Transverse colon (tissue), 4 donors: ENCODE measurements at regions not wholly inside any gene's neighbourhood (a gene's known extent, or its start where the extent isn't known, plus 50 kb on each side); places are given as distances from the start of the nearest gene placed in this dataset.
"Not testable (repeated sequence)": the region's sequence is repeated elsewhere in the genome, so short reads cannot be mapped to it uniquely, and the experiment has no call there.

ENCODE experiments used
- DNase-seq: peaks from one replicate; pipeline ENCODE4 v3.0.0-alpha.2; 2019
- H3K27ac ChIP-seq, 4 donors: fragments of 200-600 bp; sonication (generic); 2 replicates each; pipeline ENCODE4 v1.5.1; 2016 to 2018; ENCODE audit warnings: inconsistent platforms in 4 of 4
- H3K27me3 ChIP-seq: fragments of 200-600 bp; sonication (generic); 2 replicates; pipeline ENCODE4 v1.5.1; 2017; ENCODE audit warnings: inconsistent platforms
- H3K36me3 ChIP-seq, 4 donors: fragments of 200-600 bp; sonication (generic); 2 replicates each; pipeline ENCODE4 v1.5.1; 2017 to 2019; ENCODE audit warnings: inconsistent platforms in 4 of 4
- H3K4me1 ChIP-seq, 4 donors: fragments of 200-600 bp; sonication (generic); 2 replicates each; pipeline ENCODE4 v1.5.1; 2017 to 2020; ENCODE audit warnings: inconsistent platforms in 4 of 4
- H3K4me3 ChIP-seq, 4 donors: fragments of 200-600 bp; sonication (generic); 1 replicate in 1 of 4; 2 replicates in 3 of 4; pipeline versions ENCODE4 v1.5.1 to v1.6.1; 2017 to 2019; ENCODE audit warnings: inconsistent platforms in 4 of 4
- H3K9me3 ChIP-seq, 2 donors: fragments of 200-600 bp; sonication (generic); 2 replicates each; pipeline ENCODE4 v1.5.1; 2017 to 2019; ENCODE audit warnings: inconsistent platforms in 2 of 2
- EP300 ChIP-seq: sonication (generic); formaldehyde crosslinking; IDR thresholded peaks from one replicate; pipeline ENCODE4 v1.6.1; 2017; ENCODE audit warnings: antibody characterized with exemption, low read depth
- POLR2A ChIP-seq: fragments of 450-650 bp; IDR thresholded peaks from one replicate; pipeline ENCODE4 v1.6.1; 2016; ENCODE audit warnings: antibody characterized with exemption, mild to moderate bottlenecking, moderate library complexity
- POLR2AphosphoS5 ChIP-seq, 3 donors: sonication (generic); formaldehyde crosslinking; IDR thresholded peaks; one replicate each; pipeline ENCODE4 v1.6.1; 2016; ENCODE audit warnings: antibody characterized with exemption in 3 of 3
- WGBS, 2 donors: methylation state at CpG; one replicate each; pipeline ENCODE4 v1.1.5; 2018; ENCODE audit warnings: low coverage in 1 of 2; 5-methylcytosine and 5-hydroxymethylcytosine counted together
- in situ Hi-C, 4 donors: fragments of 200-750 bp; cut with MboI; loops; one replicate each; pipeline versions ENCODE4 v1.15.0 to v1.15.1; 2017; ENCODE audit warnings: low sequenced_read_pairs in 3 of 4, low pct_ligation_motif_present in 1 of 4, low pct_unique_long_range_greater_than_20kb in 1 of 4
- intact Hi-C: fragments of 100-400 bp; cut with DNase I; formaldehyde crosslinking; loops from one replicate; pipeline ENCODE4 v1.15.1; 2023; ENCODE audit warnings: low total_unique reads
- TF ChIP-seq, protein P1 (sequence below), 5 experiments: fragments of 200-600 bp in 3 of 5; fragments of 450-650 bp in 2 of 5; sonication (generic) in 3 of 5; IDR thresholded peaks; 1 replicate in 2 of 5; 2 replicates in 3 of 5; pipeline ENCODE4 v1.5.1; 2016 to 2017; ENCODE audit warnings: antibody characterized with exemption in 5 of 5, inconsistent platforms in 3 of 5, mild to moderate bottlenecking in 2 of 5, moderate library complexity in 1 of 5

GRCh38 chr21:35164380-35164779, 115.3 kb upstream of the RUNX1 start:
- Histone ChIP-seq H3K36me3 (no peaks in the 10 kb centered on the region), H3K27ac (no peak overlapping the region), H3K4me3 (no peak overlapping the region), H3K4me1 (no peaks in the 10 kb centered on the region), H3K9me3 (no peaks in the 10 kb centered on the region), H3K27me3 (no peaks in the 10 kb centered on the region)
- DNase-seq, result no peak
- TF ChIP-seq EP300, result no peak
- TF ChIP-seq POLR2AphosphoS5 (IDR thresholded peaks at IDR 0.05), result no peak
- no peak for TF ChIP-seq POLR2A
- TF ChIP-seq, protein P1, sequence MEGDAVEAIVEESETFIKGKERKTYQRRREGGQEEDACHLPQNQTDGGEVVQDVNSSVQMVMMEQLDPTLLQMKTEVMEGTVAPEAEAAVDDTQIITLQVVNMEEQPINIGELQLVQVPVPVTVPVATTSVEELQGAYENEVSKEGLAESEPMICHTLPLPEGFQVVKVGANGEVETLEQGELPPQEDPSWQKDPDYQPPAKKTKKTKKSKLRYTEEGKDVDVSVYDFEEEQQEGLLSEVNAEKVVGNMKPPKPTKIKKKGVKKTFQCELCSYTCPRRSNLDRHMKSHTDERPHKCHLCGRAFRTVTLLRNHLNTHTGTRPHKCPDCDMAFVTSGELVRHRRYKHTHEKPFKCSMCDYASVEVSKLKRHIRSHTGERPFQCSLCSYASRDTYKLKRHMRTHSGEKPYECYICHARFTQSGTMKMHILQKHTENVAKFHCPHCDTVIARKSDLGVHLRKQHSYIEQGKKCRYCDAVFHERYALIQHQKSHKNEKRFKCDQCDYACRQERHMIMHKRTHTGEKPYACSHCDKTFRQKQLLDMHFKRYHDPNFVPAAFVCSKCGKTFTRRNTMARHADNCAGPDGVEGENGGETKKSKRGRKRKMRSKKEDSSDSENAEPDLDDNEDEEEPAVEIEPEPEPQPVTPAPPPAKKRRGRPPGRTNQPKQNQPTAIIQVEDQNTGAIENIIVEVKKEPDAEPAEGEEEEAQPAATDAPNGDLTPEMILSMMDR (IDR thresholded peaks at IDR 0.05), result no peak
- intact Hi-C loops (no loop called here), in situ Hi-C loops (no loop called here)
- WGBS, 2 donors, result 92 to 93% methylated on average over 4 of the region's 4 CpGs

GRCh38 chr21:35163411-35163810, 114.3 kb upstream of the RUNX1 start:
- WGBS, 2 donors, result 87 to 88% methylated on average over 3 of the region's 3 CpGs
- H3K4me3 ChIP-seq, result no peak overlapping the region
- no peaks in the 10 kb centered on the region for H3K36me3 ChIP-seq
- H3K4me1 ChIP-seq, result no peaks in the 10 kb centered on the region
- no peaks in the 10 kb centered on the region for H3K27me3 ChIP-seq
- DNase-seq, result no peak
- no peak overlapping the region for H3K27ac ChIP-seq
- H3K9me3 ChIP-seq, result no peaks in the 10 kb centered on the region
- in situ Hi-C loops (no loop called here), intact Hi-C loops (no loop called here)
- TF ChIP-seq EP300 (no peak), POLR2A (no peak), POLR2AphosphoS5 (IDR thresholded peaks at IDR 0.05) (no peak)
- TF ChIP-seq, protein P1 (IDR thresholded peaks at IDR 0.05), result no peak

GRCh38 chr21:35162831-35163230, 113.7 kb upstream of the RUNX1 start:
- DNase-seq, result no peak
- in situ Hi-C loops (no loop called here), intact Hi-C loops (no loop called here)
- Histone ChIP-seq H3K36me3 (no peaks in the 10 kb centered on the region), H3K27ac (no peak overlapping the region), H3K4me3 (no peak overlapping the region), H3K9me3 (no peaks in the 10 kb centered on the region), H3K4me1 (no peaks in the 10 kb centered on the region), H3K27me3 (no peaks in the 10 kb centered on the region)
- WGBS, 2 donors, result 78 to 93% methylated on average over 3 of the region's 3 CpGs
- TF ChIP-seq POLR2A (no peak), EP300 (no peak), POLR2AphosphoS5 (IDR thresholded peaks at IDR 0.05) (no peak)
- TF ChIP-seq, protein P1 (IDR thresholded peaks at IDR 0.05), result no peak

GRCh38 chr21:35159881-35160280, 110.8 kb upstream of the RUNX1 start:
- no peak overlapping the region for H3K27ac ChIP-seq
- in situ Hi-C loops (no loop called here), intact Hi-C loops (no loop called here)
- TF ChIP-seq EP300, result no peak
- TF ChIP-seq, protein P1 (IDR thresholded peaks at IDR 0.05), result no peak
- TF ChIP-seq POLR2A, result no peak
- no peak for TF ChIP-seq POLR2AphosphoS5 (IDR thresholded peaks at IDR 0.05)
- 80% methylated on average over 1 to 4 of the region's 4 CpGs for WGBS, 2 donors
- DNase-seq, result no peak
- H3K4me1 ChIP-seq, result peaks cover 0 to 5% (median 0%) of the 10 kb centered on the region in 4 donors
- no peak overlapping the region for H3K4me3 ChIP-seq
- peaks cover 0 to 8% of the 10 kb centered on the region in 2 donors for H3K9me3 ChIP-seq
- H3K27me3 ChIP-seq, result no peaks in the 10 kb centered on the region
- no peaks in the 10 kb centered on the region for H3K36me3 ChIP-seq

- H3K4me3 ChIP-seq, intact Hi-C loops, H3K4me1 ChIP-seq, in situ Hi-C loops, H3K27ac ChIP-seq, DNase-seq, H3K36me3 ChIP-seq, H3K27me3 ChIP-seq, H3K9me3 ChIP-seq: not testable (repeated sequence)
- WGBS, 2 donors, result 40 to 94% methylated on average over 1 of the region's 1 CpG
Measured at GRCh38 chr21:35157374-35157773, 108.3 kb upstream of the RUNX1 start.
